OCI-LY7 (cell line): ENCODE measurements at regions not wholly inside any gene's neighbourhood (a gene's known extent, or its start where the extent isn't known, plus 50 kb on each side); places are given as distances from the start of the nearest gene placed in this dataset.

ENCODE experiments used
- BruUV-seq: library from RNA; stranded (reverse); fragments of 400-500 nt; replicated peaks from 2 replicates; lab custom pipeline; 2021; lab: Mats Ljungman, UMichigan
- CTCF ChIA-PET: fragments of 300-600 bp; sonication (Branson Sonifier 250); formaldehyde crosslinking; loops from one replicate; lab custom pipeline; 2022; ENCODE audit warnings: antibody characterized with exemption; ENCODE audit not compliant: unreplicated experiment; lab: Charles Lee
- POLR2A ChIA-PET: fragments of 300-600 bp; sonication (Branson Sonifier 250); formaldehyde crosslinking; loops from one replicate; lab custom pipeline; 2022; ENCODE audit warnings: antibody characterized with exemption; lab: Charles Lee
- DNase-seq: peaks from one replicate; pipeline ENCODE4 v3.0.0-alpha.2; 2015; ENCODE audit warnings: low spot score
- H2AFZ ChIP-seq: fragments of 200-600 bp; sonication (generic), shearing (Covaris generic); 2 replicates; pipeline ENCODE4 v1.6.1; 2014; ENCODE audit warnings: mild to moderate bottlenecking, antibody characterized with exemption, low read length, moderate library complexity
- H3K27ac ChIP-seq: fragments of 200-600 bp; sonication (generic); 2 replicates; pipeline ENCODE4 v1.5.1; 2014; ENCODE audit warnings: mixed run types, low read depth, mild to moderate bottlenecking, moderate library complexity, low read length, inconsistent platforms; ENCODE audit not compliant: poor library complexity, severe bottlenecking
- H3K36me3 ChIP-seq: fragments of 200-600 bp; sonication (generic); 2 replicates; pipeline ENCODE4 v1.6.1; 2014; ENCODE audit warnings: mild to moderate bottlenecking, antibody characterized with exemption, low read length, moderate library complexity, mixed read lengths; ENCODE audit not compliant: insufficient read depth
- H3K4me1 ChIP-seq: fragments of 200-600 bp; sonication (generic); 2 replicates; pipeline ENCODE4 v1.5.1; 2014; ENCODE audit warnings: mild to moderate bottlenecking, low read length; ENCODE audit not compliant: insufficient read depth, poor library complexity, severe bottlenecking
- H3K4me2 ChIP-seq: fragments of 200-600 bp; sonication (generic); 2 replicates; pipeline ENCODE4 v1.6.1; 2014; ENCODE audit warnings: mild to moderate bottlenecking, low read length
- H3K4me3 ChIP-seq: fragments of 200-600 bp; sonication (generic); 2 replicates; pipeline ENCODE4 v1.5.1; 2014; ENCODE audit warnings: mild to moderate bottlenecking, low read depth, low read length; ENCODE audit not compliant: poor library complexity, severe bottlenecking
- H3K79me2 ChIP-seq: fragments of 200-600 bp; sonication (generic); 2 replicates; pipeline ENCODE4 v1.6.1; 2016; ENCODE audit warnings: low read depth, mild to moderate bottlenecking, low read length, moderate library complexity, mixed read lengths; ENCODE audit not compliant: insufficient read depth
- H3K9me2 ChIP-seq: fragments of 200-600 bp; sonication (generic); 2 replicates; pipeline ENCODE4 v1.6.1; 2016; ENCODE audit warnings: mild to moderate bottlenecking, low read length, mixed read lengths; ENCODE audit not compliant: insufficient read depth
- H3K9me3 ChIP-seq: fragments of 200-600 bp; sonication (generic); 2 replicates; pipeline ENCODE4 v1.6.1; 2014; ENCODE audit warnings: mild to moderate bottlenecking, mixed run types, low read length, mixed read lengths
- H4K20me1 ChIP-seq: fragments of 200-600 bp; sonication (generic); 2 replicates; pipeline ENCODE4 v1.6.1; 2014; ENCODE audit warnings: mild to moderate bottlenecking, antibody characterized with exemption, low read length, moderate library complexity, mixed read lengths; ENCODE audit not compliant: insufficient read depth
- EZH2phosphoT487 ChIP-seq: fragments of 200-600 bp; sonication (generic); IDR thresholded peaks from 2 replicates; pipeline ENCODE4 v1.6.1; 2018; ENCODE audit warnings: low read depth, borderline replicate concordance, mild to moderate bottlenecking, mixed run types, antibody characterized with exemption, low read length, moderate library complexity, mixed read lengths
- intact Hi-C: fragments of 100-400 bp; cut with micrococcal nuclease; formaldehyde crosslinking; loops from one replicate; pipeline ENCODE4 v1.10.0; 2022; ENCODE audit not compliant: unreplicated experiment
- TF ChIP-seq, protein P1 (sequence below): fragments of 200-600 bp; sonication (generic); conservative IDR thresholded peaks from 2 replicates; pipeline ENCODE4 v1.5.1; 2014; ENCODE audit warnings: mild to moderate bottlenecking, antibody characterized with exemption, low read length, moderate library complexity, mixed read lengths

DNA sequence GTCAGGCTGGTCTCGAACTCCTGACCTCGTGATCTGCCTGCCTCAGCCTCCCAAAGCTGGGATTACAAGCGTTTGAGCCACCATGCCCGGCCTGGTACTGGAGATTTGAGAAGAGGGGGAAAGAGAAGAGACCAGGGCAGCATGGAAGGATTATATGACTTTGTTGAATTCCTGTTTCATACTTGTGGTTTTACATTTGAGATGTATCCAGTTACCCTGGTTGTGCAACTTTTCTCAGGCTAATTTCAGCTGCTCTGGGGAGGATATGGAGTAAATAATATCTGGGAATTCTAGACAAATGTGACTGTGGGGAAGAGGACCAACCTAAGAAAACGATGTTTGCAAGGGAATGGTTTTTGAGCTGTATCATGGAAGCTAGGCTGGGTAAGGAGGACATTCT, 89.5 kb upstream of the GREM2 start:
- Histone ChIP-seq H3K36me3 (no peaks in the 10 kb centered on the region), H3K4me3 (no peak overlapping the region), H3K4me1 (no peaks in the 10 kb centered on the region), H4K20me1 (no peaks in the 10 kb centered on the region), H3K27ac (no peak overlapping the region), H3K4me2 (no peak overlapping the region), H2AFZ (no peak overlapping the region), H3K79me2 (no peaks in the 10 kb centered on the region), H3K9me2 (no peaks in the 10 kb centered on the region), H3K9me3 (no peaks in the 10 kb centered on the region)
- no peak for TF ChIP-seq EZH2phosphoT487
- TF ChIP-seq, protein P1, sequence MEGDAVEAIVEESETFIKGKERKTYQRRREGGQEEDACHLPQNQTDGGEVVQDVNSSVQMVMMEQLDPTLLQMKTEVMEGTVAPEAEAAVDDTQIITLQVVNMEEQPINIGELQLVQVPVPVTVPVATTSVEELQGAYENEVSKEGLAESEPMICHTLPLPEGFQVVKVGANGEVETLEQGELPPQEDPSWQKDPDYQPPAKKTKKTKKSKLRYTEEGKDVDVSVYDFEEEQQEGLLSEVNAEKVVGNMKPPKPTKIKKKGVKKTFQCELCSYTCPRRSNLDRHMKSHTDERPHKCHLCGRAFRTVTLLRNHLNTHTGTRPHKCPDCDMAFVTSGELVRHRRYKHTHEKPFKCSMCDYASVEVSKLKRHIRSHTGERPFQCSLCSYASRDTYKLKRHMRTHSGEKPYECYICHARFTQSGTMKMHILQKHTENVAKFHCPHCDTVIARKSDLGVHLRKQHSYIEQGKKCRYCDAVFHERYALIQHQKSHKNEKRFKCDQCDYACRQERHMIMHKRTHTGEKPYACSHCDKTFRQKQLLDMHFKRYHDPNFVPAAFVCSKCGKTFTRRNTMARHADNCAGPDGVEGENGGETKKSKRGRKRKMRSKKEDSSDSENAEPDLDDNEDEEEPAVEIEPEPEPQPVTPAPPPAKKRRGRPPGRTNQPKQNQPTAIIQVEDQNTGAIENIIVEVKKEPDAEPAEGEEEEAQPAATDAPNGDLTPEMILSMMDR = no peak
- ChIA-PET CTCF (no interaction called here), POLR2A (no interaction called here)
- no TSS peak for BruUV-seq
- intact Hi-C loops = no loop called here
- no peak for DNase-seq

DNA sequence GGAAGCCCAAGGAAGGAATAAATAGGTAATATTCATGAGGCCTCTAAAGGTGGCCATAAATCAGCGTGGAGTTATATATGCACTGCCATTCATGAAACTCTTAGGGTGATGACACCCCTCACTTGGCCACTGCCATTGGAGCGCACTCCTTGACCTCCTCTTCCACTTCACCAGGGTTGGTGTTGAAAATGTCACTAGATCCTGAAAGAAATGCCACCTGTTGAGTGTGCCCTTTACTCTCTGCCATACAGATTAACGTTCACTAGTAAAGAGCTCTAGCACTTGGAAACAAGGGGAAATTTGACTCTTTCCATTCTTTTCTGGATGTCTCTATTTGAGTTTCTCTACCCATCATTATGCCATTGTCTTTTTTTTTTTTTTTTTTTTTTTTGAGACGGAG, 83.5 kb upstream of the GREM2 start:
- H3K9me3 ChIP-seq = no peaks in the 10 kb centered on the region
- no peak for DNase-seq
- H3K27ac ChIP-seq = no peak overlapping the region
- no peaks in the 10 kb centered on the region for H3K9me2 ChIP-seq
- no peaks in the 10 kb centered on the region for H4K20me1 ChIP-seq
- H3K79me2 ChIP-seq = no peaks in the 10 kb centered on the region
- BruUV-seq = no TSS peak
- H3K4me1 ChIP-seq = no peaks in the 10 kb centered on the region
- ChIA-PET CTCF (no interaction called here), POLR2A (interaction anchor here (0.5 kb wide), 1 partner anchor 1812 kb away, joined by 3 read pairs; no protein-coding TSS in a partner anchor)
- intact Hi-C loops = no loop called here
- H3K4me3 ChIP-seq = no peak overlapping the region
- no peaks in the 10 kb centered on the region for H3K36me3 ChIP-seq
- H3K4me2 ChIP-seq = no peak overlapping the region
- TF ChIP-seq, protein P1 = no peak
- no peak for TF ChIP-seq EZH2phosphoT487
- no peak overlapping the region for H2AFZ ChIP-seq

DNA sequence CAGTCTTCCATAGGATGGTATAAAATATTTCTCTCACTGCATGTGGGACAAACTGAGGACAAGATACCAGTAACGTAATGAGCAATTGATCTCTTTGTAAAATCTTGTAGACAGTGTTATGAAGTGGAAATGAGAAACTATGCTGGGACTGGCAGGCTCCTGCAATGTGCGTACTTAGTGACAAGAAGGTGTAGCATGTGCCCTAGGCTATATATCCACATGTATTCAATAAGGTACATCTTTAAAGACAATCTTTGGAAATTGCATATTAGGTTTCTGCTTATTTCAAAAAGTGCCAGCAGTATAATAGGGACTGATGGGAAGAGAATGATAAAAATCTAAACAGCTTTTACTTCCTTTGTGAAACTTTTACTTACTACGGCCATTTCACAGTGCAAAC, 81.9 kb upstream of the GREM2 start:
- BruUV-seq = no TSS peak
- intact Hi-C loops = no loop called here

More for the DNA sequence above, 81.9 kb upstream of the GREM2 start:
- Histone ChIP-seq H3K79me2 (no peaks in the 10 kb centered on the region), H3K4me3 (no peak overlapping the region), H3K4me2 (no peak overlapping the region), H3K36me3 (no peaks in the 10 kb centered on the region), H3K9me2 (no peaks in the 10 kb centered on the region), H4K20me1 (no peaks in the 10 kb centered on the region), H3K27ac (no peak overlapping the region), H3K9me3 (no peaks in the 10 kb centered on the region), H2AFZ (no peak overlapping the region), H3K4me1 (no peaks in the 10 kb centered on the region)
- no peak for DNase-seq
- POLR2A ChIA-PET = no interaction called here
- CTCF ChIA-PET = no interaction called here
- TF ChIP-seq EZH2phosphoT487 = no peak
- TF ChIP-seq, protein P1 = no peak
